BJ (cell line): ENCODE measurements at regions not wholly inside any gene's neighbourhood (a gene's known extent, or its start where the extent isn't known, plus 50 kb on each side); places are given as distances from the start of the nearest gene placed in this dataset.

ENCODE experiments used
- CTCF ChIA-PET: fragments of 350-600 bp; formaldehyde crosslinking; extraction: SDS; loops from one replicate; lab custom pipeline; 2021; ENCODE audit warnings: antibody characterized with exemption, inconsistent platforms; lab: Yijun Ruan, JAX
- POLR2A ChIA-PET: fragments of 300-600 bp; sonication (Branson Sonifier 250); formaldehyde crosslinking; extraction: SDS; loops from one replicate; lab custom pipeline; 2021; ENCODE audit warnings: antibody characterized with exemption; lab: Charles Lee
- DNase-seq: peaks from one replicate; pipeline ENCODE4 v3.0.0-alpha.2; 2011; ENCODE audit warnings: low read depth
- H3K27me3 ChIP-seq: 2 replicates; pipeline ENCODE4 v1.6.0; 2011; ENCODE audit warnings: low read length; ENCODE audit not compliant: control insufficient read depth, insufficient read depth
- H3K36me3 ChIP-seq: 2 replicates; pipeline ENCODE4 v1.5.1; 2011; ENCODE audit warnings: low read length; ENCODE audit not compliant: control insufficient read depth, insufficient read depth
- H3K4me3 ChIP-seq: 2 replicates; pipeline ENCODE4 v1.5.1; 2011; ENCODE audit warnings: low read depth, mild to moderate bottlenecking, control low read depth, low read length
- TF ChIP-seq, protein P1 (sequence below): IDR thresholded peaks from 2 replicates; pipeline ENCODE4 v1.5.1; 2011; ENCODE audit warnings: low read depth, mild to moderate bottlenecking, control low read depth, inconsistent platforms, low read length, moderate library complexity; ENCODE audit not compliant: insufficient read depth

DNA sequence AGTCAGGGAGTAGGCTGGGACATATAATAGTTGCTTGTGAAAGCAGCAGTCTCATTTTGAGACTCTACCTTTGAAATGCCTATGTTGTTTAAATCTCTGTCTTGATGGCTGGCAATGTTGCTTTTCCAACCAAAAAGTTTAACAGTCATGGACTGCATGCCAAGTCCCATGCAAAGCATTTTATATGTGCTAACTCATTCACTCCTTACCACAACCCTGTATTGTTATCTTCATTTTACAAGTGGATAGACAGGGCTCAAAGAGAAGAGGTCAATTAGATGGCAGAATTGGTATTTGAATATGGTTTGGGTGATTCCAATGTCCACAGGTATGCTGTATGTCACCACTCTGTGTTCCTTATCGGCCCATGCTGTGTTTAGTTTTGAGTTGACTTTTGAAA is 331.4 kb upstream of the USP24 start:
- TF ChIP-seq, protein P1, sequence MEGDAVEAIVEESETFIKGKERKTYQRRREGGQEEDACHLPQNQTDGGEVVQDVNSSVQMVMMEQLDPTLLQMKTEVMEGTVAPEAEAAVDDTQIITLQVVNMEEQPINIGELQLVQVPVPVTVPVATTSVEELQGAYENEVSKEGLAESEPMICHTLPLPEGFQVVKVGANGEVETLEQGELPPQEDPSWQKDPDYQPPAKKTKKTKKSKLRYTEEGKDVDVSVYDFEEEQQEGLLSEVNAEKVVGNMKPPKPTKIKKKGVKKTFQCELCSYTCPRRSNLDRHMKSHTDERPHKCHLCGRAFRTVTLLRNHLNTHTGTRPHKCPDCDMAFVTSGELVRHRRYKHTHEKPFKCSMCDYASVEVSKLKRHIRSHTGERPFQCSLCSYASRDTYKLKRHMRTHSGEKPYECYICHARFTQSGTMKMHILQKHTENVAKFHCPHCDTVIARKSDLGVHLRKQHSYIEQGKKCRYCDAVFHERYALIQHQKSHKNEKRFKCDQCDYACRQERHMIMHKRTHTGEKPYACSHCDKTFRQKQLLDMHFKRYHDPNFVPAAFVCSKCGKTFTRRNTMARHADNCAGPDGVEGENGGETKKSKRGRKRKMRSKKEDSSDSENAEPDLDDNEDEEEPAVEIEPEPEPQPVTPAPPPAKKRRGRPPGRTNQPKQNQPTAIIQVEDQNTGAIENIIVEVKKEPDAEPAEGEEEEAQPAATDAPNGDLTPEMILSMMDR, result no peak
- no peak overlapping the region for H3K4me3 ChIP-seq
- CTCF ChIA-PET, result no interaction called here
- DNase-seq, result no peak
- POLR2A ChIA-PET, result no interaction called here
- no peaks in the 10 kb centered on the region for H3K36me3 ChIP-seq
- no peaks in the 10 kb centered on the region for H3K27me3 ChIP-seq

GRCh38 chr1:55544826-55545225 is 329.7 kb upstream of the USP24 start:
- H3K4me3 ChIP-seq, result no peak overlapping the region
- TF ChIP-seq, protein P1, result no peak
- CTCF ChIA-PET, result no interaction called here
- peak; percentile 51 for DNase-seq
- H3K36me3 ChIP-seq, result no peaks in the 10 kb centered on the region
- POLR2A ChIA-PET, result interaction anchor here (0.6 kb wide), 1 partner anchor 384 kb away, joined by 3 read pairs; no protein-coding TSS in a partner anchor
- H3K27me3 ChIP-seq, result no peaks in the 10 kb centered on the region

DNA sequence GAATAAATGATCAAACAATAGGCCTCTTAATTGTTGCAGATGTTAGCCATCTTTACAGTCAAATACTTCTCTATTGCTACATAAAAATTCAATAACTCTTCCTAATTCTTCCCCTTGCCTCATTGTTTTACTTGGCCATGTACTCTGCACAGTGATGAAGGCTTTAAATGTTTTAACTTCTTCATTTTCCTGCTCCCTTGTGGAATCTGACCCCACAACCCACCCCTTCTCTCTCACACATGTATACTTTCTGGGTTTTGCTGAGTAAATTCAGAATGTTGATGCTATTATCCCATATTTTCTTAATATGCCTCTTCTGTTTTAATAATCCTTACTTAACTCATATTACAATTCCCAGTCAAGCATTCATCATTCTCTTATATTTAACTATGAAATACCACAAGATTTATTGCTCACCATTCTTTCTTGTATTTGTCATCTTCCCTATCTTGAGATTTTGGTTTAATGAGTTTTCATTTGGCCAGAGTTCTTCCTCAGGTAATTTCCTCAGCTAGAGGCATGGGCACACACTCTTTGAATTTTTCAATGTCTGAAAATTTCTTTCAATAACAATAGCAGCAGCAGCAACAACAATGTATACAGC is 327.8 kb upstream of the USP24 start:
- TF ChIP-seq, protein P1, result no peak
- CTCF ChIA-PET, result no interaction called here
- Histone ChIP-seq H3K4me3 (no peak overlapping the region), H3K36me3 (no peaks in the 10 kb centered on the region), H3K27me3 (no peaks in the 10 kb centered on the region)
- DNase-seq, result peak; percentile 64
- POLR2A ChIA-PET, result no interaction called here

GRCh38 chr1:55541296-55541695 is 326.1 kb upstream of the USP24 start:
- ChIA-PET POLR2A (interaction anchor here (0.7 kb wide), 1 partner anchor 91 kb away, joined by 3 read pairs; no protein-coding TSS in a partner anchor), CTCF (no interaction called here)
- H3K27me3 ChIP-seq, result no peaks in the 10 kb centered on the region
- TF ChIP-seq, protein P1, result no peak
- no peak overlapping the region for H3K4me3 ChIP-seq
- no peaks in the 10 kb centered on the region for H3K36me3 ChIP-seq
- DNase-seq, result no peak

- H3K4me3 ChIP-seq, result no peak overlapping the region
- ChIA-PET CTCF (no interaction called here), POLR2A (no interaction called here)
- no peaks in the 10 kb centered on the region for H3K27me3 ChIP-seq
- DNase-seq, result no peak
- TF ChIP-seq, protein P1, result no peak
- no peaks in the 10 kb centered on the region for H3K36me3 ChIP-seq
Measured at GRCh38 chr1:55539652-55540512, 324.7 kb upstream of the USP24 start.
